C4-2B (cell line): ENCODE measurements at regions not wholly inside any gene's neighbourhood (a gene's known extent, or its start where the extent isn't known, plus 50 kb on each side); places are given as distances from the start of the nearest gene placed in this dataset.

Experiments used
- H3K27ac ChIP-seq: fragments of 450-650 bp; 2 replicates; pipeline ENCODE4 v1.5.1; 2017
- CTCF ChIP-seq: fragments of 450-650 bp; conservative IDR thresholded peaks from 2 replicates; pipeline ENCODE4 v1.5.1; 2017; ENCODE audit warnings: mild to moderate bottlenecking
- ZFX ChIP-seq: fragments of 450-650 bp; IDR thresholded peaks from 2 replicates; pipeline ENCODE4 v1.6.1; 2017

GRCh38 chr15:39165020-39165706 lies 415.7 kb upstream of the THBS1 start:
- no peak overlapping the region for H3K27ac ChIP-seq
- TF ChIP-seq ZFX, result no peak
- TF ChIP-seq CTCF, result no peak

GRCh38 chr15:39167164-39168058 lies 413.5 kb upstream of the THBS1 start:
- no peak overlapping the region for H3K27ac ChIP-seq
- no peak for TF ChIP-seq ZFX
- no peak for TF ChIP-seq CTCF

GRCh38 chr15:39171944-39172368 lies 408.9 kb upstream of the THBS1 start:
- TF ChIP-seq CTCF (peak; percentile 36), ZFX (no peak)
- peak overlapping the region; percentile 27; the same call in 1 of the 2 replicates for H3K27ac ChIP-seq

- H3K27ac ChIP-seq, result peak overlapping the region; percentile 27; the same call in 1 of the 2 replicates
- TF ChIP-seq ZFX, result no peak
- TF ChIP-seq CTCF, result no peak; the same call in none of the 2 replicates
Measured at GRCh38 chr15:39172380-39173281, 408.2 kb upstream of the THBS1 start.

- TF ChIP-seq ZFX, result no peak
- no peak for TF ChIP-seq CTCF
- no peak overlapping the region for H3K27ac ChIP-seq
Measured at GRCh38 chr15:39173426-39173825, 407.5 kb upstream of the THBS1 start.

DNA sequence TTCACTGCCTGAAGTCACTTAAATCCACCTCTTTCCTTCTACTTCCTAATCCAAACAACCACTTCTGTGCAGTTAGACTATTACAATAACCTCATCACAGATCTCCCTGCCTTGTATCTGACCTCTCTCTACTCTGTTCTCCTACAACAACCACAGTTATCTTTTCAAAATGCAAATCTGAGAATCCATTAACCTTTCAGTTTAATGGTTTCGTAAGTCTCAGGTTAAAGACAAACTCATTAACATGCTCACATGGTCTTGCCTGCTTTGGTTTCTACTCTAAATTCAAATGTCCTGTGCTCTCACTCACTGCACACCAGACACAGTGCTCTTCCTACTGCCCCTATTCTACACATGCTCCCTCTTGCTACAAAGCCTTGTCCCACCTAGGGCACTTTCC lies 406.5 kb upstream of the THBS1 start:
- no peak overlapping the region for H3K27ac ChIP-seq
- no peak for TF ChIP-seq ZFX
- TF ChIP-seq CTCF, result no peak
